ENCODE measurements at regions not wholly inside any gene's neighbourhood (a gene's known extent, or its start where the extent isn't known, plus 50 kb on each side); places are given as distances from the start of the nearest gene placed in this dataset.

DNA sequence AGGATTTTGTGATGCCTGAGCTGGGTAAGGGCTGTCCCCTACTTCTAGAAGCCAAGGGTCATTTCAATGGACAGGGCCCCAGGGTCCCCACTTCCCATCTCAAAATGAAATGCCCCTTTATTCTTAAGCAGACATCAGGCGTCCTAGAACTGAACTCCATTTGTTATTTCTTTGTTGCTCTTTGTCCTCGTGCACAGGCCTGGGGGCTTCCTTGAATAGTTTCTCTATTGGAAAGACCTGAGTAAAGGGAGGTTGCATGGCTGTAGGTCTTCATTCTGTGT is 311.4 kb upstream of the ZNF32 start:
- Histone ChIP-seq H3K27ac (replicated peaks in 1 of 4) (no peak overlapping the region), H3K4me1 (peaks cover 7 to 30% (median 15%) of the 10 kb centered on the region in 4 donors), H3K36me3 (no peaks in the 10 kb centered on the region), H3K4me3 (no peak overlapping the region), H3K27me3 (no peaks in the 10 kb centered on the region), H3K9me3 (no peaks in the 10 kb centered on the region)
- DNase-seq (ENCODE audit: extremely low spot score) = peak; percentile 72
- intact Hi-C loops (cut with DNase I) = no loop called here
- 75% methylated on average over 2 of the region's 2 CpGs for WGBS
- TF ChIP-seq POLR2A (IDR thresholded peaks at IDR 0.05; ENCODE audit: low read depth) (no peak), POLR2AphosphoS5 (IDR thresholded peaks at IDR 0.05) (no peak), EP300 (IDR thresholded peaks at IDR 0.05) (no peak)
- TF ChIP-seq, protein P1, sequence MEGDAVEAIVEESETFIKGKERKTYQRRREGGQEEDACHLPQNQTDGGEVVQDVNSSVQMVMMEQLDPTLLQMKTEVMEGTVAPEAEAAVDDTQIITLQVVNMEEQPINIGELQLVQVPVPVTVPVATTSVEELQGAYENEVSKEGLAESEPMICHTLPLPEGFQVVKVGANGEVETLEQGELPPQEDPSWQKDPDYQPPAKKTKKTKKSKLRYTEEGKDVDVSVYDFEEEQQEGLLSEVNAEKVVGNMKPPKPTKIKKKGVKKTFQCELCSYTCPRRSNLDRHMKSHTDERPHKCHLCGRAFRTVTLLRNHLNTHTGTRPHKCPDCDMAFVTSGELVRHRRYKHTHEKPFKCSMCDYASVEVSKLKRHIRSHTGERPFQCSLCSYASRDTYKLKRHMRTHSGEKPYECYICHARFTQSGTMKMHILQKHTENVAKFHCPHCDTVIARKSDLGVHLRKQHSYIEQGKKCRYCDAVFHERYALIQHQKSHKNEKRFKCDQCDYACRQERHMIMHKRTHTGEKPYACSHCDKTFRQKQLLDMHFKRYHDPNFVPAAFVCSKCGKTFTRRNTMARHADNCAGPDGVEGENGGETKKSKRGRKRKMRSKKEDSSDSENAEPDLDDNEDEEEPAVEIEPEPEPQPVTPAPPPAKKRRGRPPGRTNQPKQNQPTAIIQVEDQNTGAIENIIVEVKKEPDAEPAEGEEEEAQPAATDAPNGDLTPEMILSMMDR (IDR thresholded peaks at IDR 0.05) = no peak

DNA sequence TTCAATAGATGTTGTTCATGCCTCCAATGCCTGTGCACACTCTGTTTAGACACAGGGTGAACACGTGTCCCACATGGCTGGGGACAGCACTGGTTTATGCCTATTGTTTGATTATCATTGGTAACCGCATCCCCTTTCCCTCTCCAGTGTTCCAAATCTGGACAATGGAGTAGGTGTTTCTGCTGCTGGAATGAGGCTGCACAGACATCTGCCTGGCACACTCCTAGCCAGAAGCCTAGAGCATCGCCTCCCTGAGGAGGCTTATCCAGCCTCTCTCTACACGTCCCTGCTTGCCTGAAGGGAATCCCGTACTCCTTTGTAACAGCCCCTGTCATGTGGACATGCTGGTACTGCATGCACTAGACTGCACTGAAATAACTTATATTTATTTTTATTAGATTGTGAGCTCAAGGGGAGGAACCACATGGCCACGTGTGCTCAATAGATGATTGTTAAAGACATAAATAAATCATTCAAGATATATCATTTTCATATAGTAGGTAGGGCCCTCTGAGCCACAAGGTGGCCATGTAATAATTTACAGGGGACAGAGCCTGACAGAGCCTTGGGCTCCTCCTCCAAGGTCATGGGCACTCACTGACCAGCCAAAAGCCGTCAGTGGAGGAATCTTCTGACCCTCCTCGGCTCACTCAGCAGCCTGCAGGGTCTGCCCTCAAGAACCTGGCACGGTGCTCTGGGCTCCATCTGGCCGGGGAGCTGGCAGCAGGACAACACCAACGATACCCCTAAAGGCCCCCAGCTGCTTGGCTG is 310.9 kb upstream of the ZNF32 start:
- Histone ChIP-seq H3K4me1 (peaks cover 7 to 28% (median 15%) of the 10 kb centered on the region in 4 donors), H3K9me3 (no peaks in the 10 kb centered on the region), H3K4me3 (no peak overlapping the region), H3K27ac (replicated peaks in 1 of 4) (no peak overlapping the region), H3K36me3 (no peaks in the 10 kb centered on the region), H3K27me3 (no peaks in the 10 kb centered on the region)
- 73% methylated on average over 11 of the region's 11 CpGs for WGBS
- TF ChIP-seq POLR2A (IDR thresholded peaks at IDR 0.05; ENCODE audit: low read depth) = no peak
- no peak for TF ChIP-seq EP300 (IDR thresholded peaks at IDR 0.05)
- TF ChIP-seq POLR2AphosphoS5 (IDR thresholded peaks at IDR 0.05) = no peak
- TF ChIP-seq, protein P1 (IDR thresholded peaks at IDR 0.05) = no peak
- intact Hi-C loops (cut with DNase I) = no loop called here
- peak; percentile 53 for DNase-seq (ENCODE audit: extremely low spot score)

DNA sequence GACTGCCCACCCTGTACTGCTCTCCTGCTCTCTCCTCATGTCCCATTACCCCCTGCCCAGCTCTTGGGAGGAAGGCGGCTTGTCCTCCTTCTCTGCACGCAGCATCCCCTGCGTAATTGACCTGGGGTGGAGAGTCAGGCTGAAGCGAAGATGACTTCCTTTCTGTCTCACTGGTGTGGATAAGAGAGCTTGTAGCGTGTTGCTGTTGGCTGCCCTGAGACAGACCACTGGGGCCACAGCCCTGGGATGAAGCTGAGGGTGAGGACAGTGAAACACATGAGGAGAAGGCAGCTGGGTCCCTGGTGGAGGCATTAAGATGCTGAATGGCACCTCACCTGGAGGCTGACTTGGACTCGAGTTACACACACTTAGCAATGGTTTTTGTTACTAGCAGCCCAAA is 310.3 kb upstream of the ZNF32 start:
- Histone ChIP-seq H3K4me1 (peaks cover 4 to 22% (median 12%) of the 10 kb centered on the region in 4 donors), H3K27ac (replicated peaks in 1 of 4) (no peak overlapping the region), H3K27me3 (no peaks in the 10 kb centered on the region), H3K4me3 (no peak overlapping the region), H3K9me3 (no peaks in the 10 kb centered on the region), H3K36me3 (no peaks in the 10 kb centered on the region)
- intact Hi-C loops (cut with DNase I) = no loop called here
- TF ChIP-seq POLR2AphosphoS5 (IDR thresholded peaks at IDR 0.05) = no peak
- TF ChIP-seq, protein P1 (IDR thresholded peaks at IDR 0.05) = no peak
- TF ChIP-seq POLR2A (IDR thresholded peaks at IDR 0.05; ENCODE audit: low read depth) = no peak
- TF ChIP-seq EP300 (IDR thresholded peaks at IDR 0.05) = no peak
- peak; percentile 82 for DNase-seq (ENCODE audit: extremely low spot score)
- WGBS = 88% methylated on average over 6 of the region's 6 CpGs

DNA sequence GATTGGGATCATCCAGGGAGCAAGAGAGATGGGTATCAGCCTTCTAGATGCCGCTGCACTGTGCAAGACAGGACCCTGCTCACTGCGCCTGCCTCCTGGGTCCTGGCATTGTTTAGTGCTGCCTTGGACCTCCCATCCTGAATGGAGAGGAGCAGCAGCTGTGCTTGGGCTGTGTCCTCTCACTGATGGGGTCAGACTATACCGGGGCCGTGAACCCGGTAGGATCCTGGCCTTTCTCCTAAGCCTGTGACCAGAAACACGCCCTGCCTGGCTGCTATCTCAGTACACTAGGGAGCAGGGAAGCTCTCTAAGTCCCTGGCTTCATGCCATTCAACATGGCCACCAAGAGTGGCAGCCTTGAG is 309.4 kb upstream of the ZNF32 start:
- TF ChIP-seq EP300 (IDR thresholded peaks at IDR 0.05) = no peak
- intact Hi-C loops (cut with DNase I) = no loop called here
- H3K27me3 ChIP-seq = no peaks in the 10 kb centered on the region
- peaks cover 0 to 14% (median 5%) of the 10 kb centered on the region in 4 donors for H3K4me1 ChIP-seq
- H3K36me3 ChIP-seq = no peaks in the 10 kb centered on the region
- no peak overlapping the region for H3K4me3 ChIP-seq
- DNase-seq (ENCODE audit: extremely low spot score) = peak; percentile 62
- WGBS = 95% methylated on average over 4 of the region's 6 CpGs
- no peak overlapping the region for H3K27ac ChIP-seq (replicated peaks in 1 of 4)
- peaks cover 0 to 4% (median under 1%) of the 10 kb centered on the region in 4 donors for H3K9me3 ChIP-seq

DNA sequence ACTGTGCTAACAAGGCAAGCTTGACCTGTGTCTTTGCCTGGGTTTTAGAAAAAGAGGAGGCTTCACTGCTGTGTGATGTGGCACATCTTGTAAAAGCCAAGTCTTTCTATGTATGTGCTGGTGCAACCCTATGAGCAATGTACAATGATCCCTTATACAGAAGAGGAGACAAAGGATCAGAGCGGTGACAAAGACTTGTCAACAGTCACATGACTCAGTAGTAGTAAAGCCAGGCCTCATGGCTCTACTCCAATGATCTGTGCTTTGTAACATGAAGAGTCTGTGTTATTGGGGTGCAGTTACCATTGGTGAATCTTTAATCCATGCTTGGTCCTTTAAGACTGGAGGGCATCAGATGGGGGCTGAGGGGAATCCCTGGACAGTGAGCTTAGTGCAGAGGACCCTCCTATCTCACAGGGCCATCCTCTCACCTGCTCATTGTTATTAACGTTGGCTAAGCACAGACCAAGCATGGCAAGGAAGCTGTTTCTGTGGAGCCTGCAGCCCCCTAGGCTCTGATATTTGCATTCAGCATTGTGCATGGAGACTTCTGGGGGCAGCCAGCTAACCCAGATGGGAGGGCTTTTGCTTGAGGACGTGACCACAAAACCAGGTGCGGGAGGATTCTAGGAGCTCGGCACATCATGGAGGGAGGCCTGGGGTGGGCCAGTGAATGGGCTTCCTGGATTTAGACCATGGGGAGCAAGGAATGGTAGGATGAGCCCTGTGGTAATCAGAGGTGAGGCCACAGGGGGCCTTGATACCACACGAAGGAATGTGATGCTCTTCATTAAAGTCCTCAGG is 308.8 kb upstream of the ZNF32 start:
- H3K27ac ChIP-seq (replicated peaks in 1 of 4) = no peak overlapping the region
- intact Hi-C loops (cut with DNase I) = no loop called here
- peaks cover 0 to 8% (median 2%) of the 10 kb centered on the region in 4 donors for H3K4me1 ChIP-seq
- H3K27me3 ChIP-seq = no peaks in the 10 kb centered on the region
- TF ChIP-seq POLR2AphosphoS5 (IDR thresholded peaks at IDR 0.05) (no peak), POLR2A (IDR thresholded peaks at IDR 0.05; ENCODE audit: low read depth) (no peak), EP300 (IDR thresholded peaks at IDR 0.05) (no peak)
- TF ChIP-seq, protein P1 (IDR thresholded peaks at IDR 0.05) = no peak
- 92% methylated on average over 6 of the region's 6 CpGs for WGBS
- H3K4me3 ChIP-seq = no peak overlapping the region
- peak; percentile 89 for DNase-seq (ENCODE audit: extremely low spot score)
- H3K9me3 ChIP-seq = peaks cover 0 to 5% (median 2%) of the 10 kb centered on the region in 4 donors
- no peaks in the 10 kb centered on the region for H3K36me3 ChIP-seq
